Fibroblast of the aortic adventitia (primary cell): ENCODE measurements at regions not wholly inside any gene's neighbourhood (a gene's known extent, or its start where the extent isn't known, plus 50 kb on each side); places are given as distances from the start of the nearest gene placed in this dataset.

ENCODE experiments used
- DNase-seq: peaks from one replicate; pipeline ENCODE4 v3.0.0-alpha.2; 2010; ENCODE audit warnings: low read depth
- H3K4me3 ChIP-seq: 2 replicates; pipeline ENCODE4 v1.5.1; 2011; ENCODE audit warnings: low read depth, mild to moderate bottlenecking, control low read depth, low read length, moderate library complexity
- CTCF ChIP-seq: IDR thresholded peaks from 2 replicates; pipeline ENCODE4 v1.5.1; 2011; ENCODE audit warnings: mild to moderate bottlenecking, low read length, control low read depth, inconsistent platforms; ENCODE audit not compliant: insufficient read depth

GRCh38 chr3:10555263-10555662, 49.9 kb upstream of the ATP2B2 start:
- no peak for DNase-seq
- no peak for TF ChIP-seq CTCF
- no peak overlapping the region for H3K4me3 ChIP-seq

- no peak for DNase-seq
- no peak for TF ChIP-seq CTCF
Observed at GRCh38 chr3:10556312-10556711, 50.9 kb upstream of the ATP2B2 start.

GRCh38 chr3:10557250-10557649, 51.9 kb upstream of the ATP2B2 start:
- TF ChIP-seq CTCF: no peak
- H3K4me3 ChIP-seq: no peak overlapping the region
- DNase-seq: no peak

More at GRCh38 chr3:10556312-10556711, 50.9 kb upstream of the ATP2B2 start:
- no peak overlapping the region for H3K4me3 ChIP-seq

GRCh38 chr3:10557781-10558373, 52.5 kb upstream of the ATP2B2 start:
- DNase-seq: no peak
- no peak for TF ChIP-seq CTCF
- H3K4me3 ChIP-seq: no peak overlapping the region

- DNase-seq: no peak
- no peak overlapping the region for H3K4me3 ChIP-seq
- TF ChIP-seq CTCF: no peak
Observed at GRCh38 chr3:10558736-10559135, 53.4 kb upstream of the ATP2B2 start.

- no peak for TF ChIP-seq CTCF
- H3K4me3 ChIP-seq: no peak overlapping the region
- no peak for DNase-seq
Observed at GRCh38 chr3:10560060-10560861, 54.9 kb upstream of the ATP2B2 start.
